Suprapubic skin (tissue), 4 donors: ENCODE measurements at regions not wholly inside any gene's neighbourhood (a gene's known extent, or its start where the extent isn't known, plus 50 kb on each side); places are given as distances from the start of the nearest gene placed in this dataset.
A peak's percentile ranks its signal among the peaks of the same experiment; 100 is the strongest.
"Not testable (repeated sequence)": the region's sequence is repeated elsewhere in the genome, so short reads cannot be mapped to it uniquely, and the experiment has no call there.

ENCODE experiments used
- DNase-seq, 2 donors: peaks; one replicate each; pipeline ENCODE4 v3.0.0-alpha.2; 2019; ENCODE audit warnings: low spot score in 2 of 2
- H3K27ac ChIP-seq: fragments of 200-600 bp; sonication (generic); one replicate; pipeline ENCODE4 v1.5.1; 2019
- H3K27me3 ChIP-seq: fragments of 200-600 bp; sonication (generic); one replicate; pipeline ENCODE4 v1.5.1; 2019
- H3K36me3 ChIP-seq: fragments of 200-600 bp; sonication (generic); one replicate; pipeline ENCODE4 v1.5.1; 2019
- H3K4me1 ChIP-seq: fragments of 200-600 bp; sonication (generic); one replicate; pipeline ENCODE4 v1.5.1; 2019
- H3K4me3 ChIP-seq: fragments of 200-600 bp; sonication (generic); one replicate; pipeline ENCODE4 v1.5.1; 2019; ENCODE audit warnings: mild to moderate bottlenecking
- H3K9me3 ChIP-seq: fragments of 200-600 bp; sonication (generic); one replicate; pipeline ENCODE4 v1.5.1; 2019
- EP300 ChIP-seq: sonication (generic); formaldehyde crosslinking; IDR thresholded peaks from one replicate; pipeline ENCODE4 v1.6.1; 2017; ENCODE audit warnings: antibody characterized with exemption
- POLR2A ChIP-seq, 2 donors: fragments of 450-650 bp; IDR thresholded peaks; one replicate each; pipeline ENCODE4 v1.6.1; 2017; ENCODE audit warnings: antibody characterized with exemption in 2 of 2, mild to moderate bottlenecking in 2 of 2, moderate library complexity in 2 of 2
- POLR2AphosphoS5 ChIP-seq, 3 donors: sonication (generic); formaldehyde crosslinking; IDR thresholded peaks; one replicate each; pipeline ENCODE4 v1.6.1; 2017; ENCODE audit warnings: antibody characterized with exemption in 3 of 3
- WGBS: methylation state at CpG from one replicate; pipeline ENCODE4 v1.1.5; 2018; 5-methylcytosine and 5-hydroxymethylcytosine counted together
- TF ChIP-seq, protein P1 (sequence below), 2 donors: fragments of 200-600 bp in 1 of 2; fragments of 450-650 bp in 1 of 2; sonication (generic) in 1 of 2; IDR thresholded peaks; one replicate each; pipeline ENCODE4 v1.5.1; 2016 to 2019; ENCODE audit warnings: antibody characterized with exemption in 2 of 2, mild to moderate bottlenecking in 1 of 2, moderate library complexity in 1 of 2

- TF ChIP-seq, protein P1, sequence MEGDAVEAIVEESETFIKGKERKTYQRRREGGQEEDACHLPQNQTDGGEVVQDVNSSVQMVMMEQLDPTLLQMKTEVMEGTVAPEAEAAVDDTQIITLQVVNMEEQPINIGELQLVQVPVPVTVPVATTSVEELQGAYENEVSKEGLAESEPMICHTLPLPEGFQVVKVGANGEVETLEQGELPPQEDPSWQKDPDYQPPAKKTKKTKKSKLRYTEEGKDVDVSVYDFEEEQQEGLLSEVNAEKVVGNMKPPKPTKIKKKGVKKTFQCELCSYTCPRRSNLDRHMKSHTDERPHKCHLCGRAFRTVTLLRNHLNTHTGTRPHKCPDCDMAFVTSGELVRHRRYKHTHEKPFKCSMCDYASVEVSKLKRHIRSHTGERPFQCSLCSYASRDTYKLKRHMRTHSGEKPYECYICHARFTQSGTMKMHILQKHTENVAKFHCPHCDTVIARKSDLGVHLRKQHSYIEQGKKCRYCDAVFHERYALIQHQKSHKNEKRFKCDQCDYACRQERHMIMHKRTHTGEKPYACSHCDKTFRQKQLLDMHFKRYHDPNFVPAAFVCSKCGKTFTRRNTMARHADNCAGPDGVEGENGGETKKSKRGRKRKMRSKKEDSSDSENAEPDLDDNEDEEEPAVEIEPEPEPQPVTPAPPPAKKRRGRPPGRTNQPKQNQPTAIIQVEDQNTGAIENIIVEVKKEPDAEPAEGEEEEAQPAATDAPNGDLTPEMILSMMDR (IDR thresholded peaks at IDR 0.05), result peak; percentile 14 to 16
- no peak for TF ChIP-seq POLR2AphosphoS5 (IDR thresholded peaks at IDR 0.05)
- no peaks in the 10 kb centered on the region for H3K36me3 ChIP-seq
- H3K27me3 ChIP-seq, result peaks cover 5% of the 10 kb centered on the region
- no peak for DNase-seq
- 25% methylated on average over 1 of the region's 3 CpGs for WGBS
- no peaks in the 10 kb centered on the region for H3K4me1 ChIP-seq
- no peak overlapping the region for H3K27ac ChIP-seq
- peaks cover 3% of the 10 kb centered on the region for H3K9me3 ChIP-seq
- H3K4me3 ChIP-seq, result no peak overlapping the region
Observed at GRCh38 chrX:155819966-155820491, 61.1 kb upstream of the VAMP7 start.

DNA sequence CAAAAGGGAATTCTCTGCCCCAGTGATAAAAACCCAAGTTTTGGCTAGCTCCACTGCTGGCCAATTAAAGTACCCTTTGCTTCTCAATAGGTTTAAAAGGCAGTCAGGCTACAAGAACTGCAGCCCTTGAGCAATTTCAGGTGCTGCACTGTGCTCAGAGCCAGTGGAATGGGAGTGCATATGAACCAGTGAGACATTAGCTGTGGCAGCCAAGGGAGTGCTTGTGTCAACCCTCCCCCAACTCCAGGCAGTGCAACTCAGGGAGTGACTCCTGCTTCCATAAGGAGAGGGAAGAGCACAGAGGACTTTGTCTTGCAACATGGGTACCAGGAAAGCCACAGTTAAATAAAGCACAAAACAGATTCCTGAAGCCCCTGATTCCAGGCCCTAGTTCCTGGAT is 61.6 kb upstream of the VAMP7 start:
- no peak for DNase-seq
- H3K4me3 ChIP-seq, result no peak overlapping the region
- TF ChIP-seq, protein P1 (IDR thresholded peaks at IDR 0.05), result no peak
- no peak for TF ChIP-seq POLR2AphosphoS5 (IDR thresholded peaks at IDR 0.05)
- H3K27ac ChIP-seq, result no peak overlapping the region
- H3K4me1 ChIP-seq, result no peaks in the 10 kb centered on the region
- no peaks in the 10 kb centered on the region for H3K36me3 ChIP-seq
- H3K9me3 ChIP-seq, result peaks cover 6% of the 10 kb centered on the region
- H3K27me3 ChIP-seq, result peaks cover 5% of the 10 kb centered on the region

DNA sequence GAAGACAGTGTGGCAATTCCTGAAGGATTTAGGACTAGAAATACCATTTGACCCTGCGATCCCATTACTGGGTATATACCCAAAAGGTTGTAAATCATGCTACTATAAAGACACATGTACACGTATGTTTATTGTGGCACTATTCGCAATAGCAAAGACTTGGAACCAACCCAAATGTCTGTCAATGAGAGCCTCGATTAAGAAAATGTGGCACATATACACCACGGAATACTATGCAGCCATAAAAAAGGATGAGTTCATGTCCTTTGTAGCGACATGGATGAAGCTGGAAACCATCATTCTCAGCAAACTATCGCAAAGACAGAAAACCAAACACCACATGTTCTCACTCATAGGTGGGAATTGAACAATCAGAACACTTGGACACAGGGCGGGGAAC is 66.8 kb upstream of the VAMP7 start:
- H3K27ac ChIP-seq, H3K4me1 ChIP-seq, H3K36me3 ChIP-seq, H3K4me3 ChIP-seq, DNase-seq, H3K27me3 ChIP-seq, H3K9me3 ChIP-seq: not testable (repeated sequence)
- 93% methylated on average over 8 of the region's 8 CpGs for WGBS

DNA sequence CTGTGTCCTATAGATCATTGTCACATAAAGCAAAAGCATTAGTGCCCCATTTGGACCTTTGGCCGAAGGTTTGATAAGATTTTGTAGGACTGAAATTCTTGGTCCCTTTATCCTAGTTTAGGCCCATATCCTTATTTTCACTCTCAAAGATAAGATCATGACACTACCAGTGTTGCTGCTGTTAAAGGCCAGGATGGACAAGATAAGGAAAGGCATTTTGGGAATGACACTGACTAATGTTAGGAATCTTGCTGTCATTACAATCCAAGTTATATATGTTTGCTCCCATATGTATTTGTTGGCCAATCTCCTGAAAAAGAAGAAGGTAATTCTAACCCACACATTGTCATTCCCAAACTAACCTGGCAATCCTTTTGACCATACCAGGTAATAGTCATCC is 101.3 kb upstream of the VAMP7 start:
- Histone ChIP-seq H3K36me3 (no peaks in the 10 kb centered on the region), H3K4me3 (no peak overlapping the region), H3K4me1 (no peaks in the 10 kb centered on the region), H3K9me3 (no peaks in the 10 kb centered on the region), H3K27me3 (no peaks in the 10 kb centered on the region), H3K27ac (no peak overlapping the region)
- no peak for TF ChIP-seq EP300
- no peak for TF ChIP-seq POLR2AphosphoS5 (IDR thresholded peaks at IDR 0.05)
- TF ChIP-seq POLR2A (IDR thresholded peaks at IDR 0.05), result no peak
- TF ChIP-seq, protein P1 (IDR thresholded peaks at IDR 0.05), result no peak
- WGBS, result 88% methylated on average over 1 of the region's 1 CpG
- no peak for DNase-seq

GRCh38 chrX:155778844-155779553 is 102.1 kb upstream of the VAMP7 start:
- TF ChIP-seq POLR2AphosphoS5 (IDR thresholded peaks at IDR 0.05) (no peak), POLR2A (IDR thresholded peaks at IDR 0.05) (no peak), EP300 (no peak)
- TF ChIP-seq, protein P1 (IDR thresholded peaks at IDR 0.05), result no peak

DNA sequence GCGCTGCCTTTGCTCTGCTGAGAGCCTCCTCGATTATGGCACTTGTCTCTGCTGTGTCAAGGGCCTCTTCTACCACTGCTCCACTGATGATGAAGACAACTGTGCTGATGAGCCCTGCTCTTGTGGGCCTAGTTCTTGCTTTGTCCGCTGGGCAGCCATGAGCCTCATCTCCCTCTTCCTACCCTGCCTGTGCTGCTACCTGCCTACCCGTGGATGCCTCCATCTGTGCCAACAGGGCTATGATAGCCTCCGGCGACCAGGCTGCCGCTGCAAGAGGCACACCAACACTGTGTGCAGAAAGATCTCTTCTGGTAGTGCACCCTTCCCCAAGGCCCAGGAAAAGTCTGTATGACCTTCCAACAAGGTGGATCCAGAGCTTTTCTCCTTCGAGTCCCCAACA is 106.8 kb upstream of the VAMP7 start:
- Histone ChIP-seq H3K4me3 (no peak overlapping the region), H3K9me3 (no peaks in the 10 kb centered on the region), H3K36me3 (no peaks in the 10 kb centered on the region), H3K4me1 (no peaks in the 10 kb centered on the region), H3K27ac (no peak overlapping the region), H3K27me3 (no peaks in the 10 kb centered on the region)
- 84% methylated on average over 7 of the region's 8 CpGs for WGBS
- no peak for DNase-seq
- TF ChIP-seq POLR2A (IDR thresholded peaks at IDR 0.05), result no peak

More at GRCh38 chrX:155778844-155779553, 102.1 kb upstream of the VAMP7 start:
- WGBS, result 54% methylated on average over 5 of the region's 5 CpGs
- no peak overlapping the region for H3K27ac ChIP-seq
- no peaks in the 10 kb centered on the region for H3K27me3 ChIP-seq
- DNase-seq, result no peak
- no peaks in the 10 kb centered on the region for H3K36me3 ChIP-seq
- H3K9me3 ChIP-seq, result no peaks in the 10 kb centered on the region
- no peak overlapping the region for H3K4me3 ChIP-seq
- no peaks in the 10 kb centered on the region for H3K4me1 ChIP-seq
